ENCODE measurements at regions not wholly inside any gene's neighbourhood (a gene's known extent, or its start where the extent isn't known, plus 50 kb on each side); places are given as distances from the start of the nearest gene placed in this dataset.

DNA sequence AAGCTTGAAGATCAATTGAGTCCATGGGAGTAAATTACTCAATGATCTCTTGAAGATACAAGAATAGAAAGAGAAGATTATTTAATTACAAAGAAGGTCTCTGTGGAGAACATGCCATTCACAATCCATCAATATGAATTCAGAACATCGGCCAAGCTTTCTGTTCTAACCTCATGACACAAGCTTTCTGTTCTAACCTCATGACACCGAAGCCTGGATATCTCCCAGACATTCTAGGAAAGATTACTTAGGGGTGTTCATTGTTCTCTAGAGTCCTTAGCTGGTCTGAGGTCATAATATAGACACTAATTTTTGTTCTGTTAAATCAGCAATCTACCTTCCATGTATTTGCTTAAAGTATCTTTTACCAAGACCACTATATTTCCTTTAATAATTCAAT is 95.5 kb downstream of the RDH14 start:
- no peak for DNase-seq

DNA sequence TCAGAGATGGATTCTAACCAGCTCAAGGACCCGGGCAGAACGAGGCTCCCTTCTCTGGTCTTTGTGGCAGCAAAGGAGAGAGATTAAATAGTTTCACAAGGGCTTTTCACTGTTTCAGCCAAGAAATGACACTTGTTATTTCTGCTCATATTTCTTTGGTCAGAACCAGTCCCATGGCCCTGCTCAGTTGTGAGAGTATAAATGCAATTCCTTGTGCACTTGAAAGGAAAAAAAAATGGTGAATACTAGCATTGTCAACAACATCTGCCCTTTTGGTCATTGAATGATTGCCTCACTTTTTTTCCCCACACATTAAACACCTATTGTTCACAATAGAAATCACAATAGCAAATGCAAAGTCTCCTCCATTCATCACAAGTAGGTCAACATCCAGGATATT is 104.4 kb downstream of the RDH14 start:
- DNase-seq: no peak

DNA sequence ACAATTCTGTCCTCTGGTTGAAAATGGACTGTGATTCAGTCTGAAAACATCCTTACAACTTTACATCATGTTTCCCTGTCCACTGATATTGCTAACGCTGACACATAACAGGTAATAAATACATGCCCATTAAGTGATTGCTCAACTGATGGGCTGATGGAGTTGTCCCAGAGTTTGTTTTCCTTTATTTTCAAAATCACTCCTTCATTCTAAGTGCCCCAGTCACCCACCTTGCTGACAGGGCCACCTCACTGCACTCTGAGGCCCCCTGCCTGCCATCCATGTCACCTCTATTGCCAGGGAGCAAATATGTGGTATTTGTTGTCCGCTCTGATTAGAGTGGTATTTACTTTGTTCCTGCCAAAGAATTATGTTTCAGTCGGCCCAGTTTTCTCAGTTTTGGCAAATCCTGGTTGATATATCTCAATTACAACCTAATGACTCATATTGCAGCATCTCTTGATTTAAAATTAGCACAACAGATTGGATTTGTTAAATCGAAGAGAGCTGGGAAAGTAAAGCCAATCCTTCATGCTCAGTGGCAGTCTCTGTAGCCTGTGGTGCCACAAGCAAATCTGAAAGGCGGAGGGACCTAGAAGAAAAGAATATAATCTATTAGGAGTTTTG is 105.1 kb downstream of the RDH14 start:
- DNase-seq: no peak

- DNase-seq: no peak
These were observed 105.7 kb downstream of the RDH14 start for GRCh38 chr2:18454692-18455235.

GRCh38 chr2:18446715-18447114 is 113.7 kb downstream of the RDH14 start:
- DNase-seq: no peak

- DNase-seq: no peak
These were observed 114.8 kb downstream of the RDH14 start for GRCh38 chr2:18445433-18446320.

DNA sequence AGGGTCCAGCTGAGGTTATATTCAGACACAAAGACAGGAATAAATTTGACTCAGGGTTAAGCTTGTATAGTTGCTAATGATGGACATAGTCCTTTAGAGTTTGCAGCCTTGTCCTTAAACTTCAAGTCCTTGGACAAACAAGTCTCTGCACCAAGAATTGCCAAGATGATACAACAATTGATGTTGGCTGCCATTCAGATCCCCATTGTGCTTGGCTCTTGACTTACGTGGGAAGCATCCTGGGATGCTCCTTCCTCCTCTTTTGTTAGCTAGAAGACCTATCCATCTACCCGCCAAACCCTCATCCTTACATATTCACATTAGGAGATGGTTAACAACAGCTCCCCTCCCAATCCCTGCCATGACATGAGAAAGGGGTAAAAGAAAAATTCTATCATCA is 115.6 kb downstream of the RDH14 start:
- no peak for DNase-seq

DNA sequence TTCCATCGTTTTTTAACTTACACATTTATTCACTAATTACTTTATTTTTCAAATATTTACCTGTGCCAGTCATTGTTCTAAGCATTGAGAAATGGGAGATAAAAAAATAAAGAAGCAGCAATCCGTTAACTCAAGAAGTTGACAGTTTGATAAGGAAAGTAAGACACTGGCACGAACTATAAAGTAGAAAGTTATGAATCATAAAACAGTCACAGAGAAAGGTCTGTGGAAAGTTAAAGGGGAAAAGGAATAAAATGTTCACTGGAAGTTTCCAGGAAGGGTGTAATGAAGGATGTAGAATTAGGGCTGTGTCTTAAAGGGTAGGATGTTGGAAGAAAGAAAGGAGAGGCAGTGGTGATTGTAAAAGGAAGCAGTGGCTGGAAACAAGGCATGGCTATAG is 118.9 kb downstream of the RDH14 start:
- no peak for DNase-seq

DNA sequence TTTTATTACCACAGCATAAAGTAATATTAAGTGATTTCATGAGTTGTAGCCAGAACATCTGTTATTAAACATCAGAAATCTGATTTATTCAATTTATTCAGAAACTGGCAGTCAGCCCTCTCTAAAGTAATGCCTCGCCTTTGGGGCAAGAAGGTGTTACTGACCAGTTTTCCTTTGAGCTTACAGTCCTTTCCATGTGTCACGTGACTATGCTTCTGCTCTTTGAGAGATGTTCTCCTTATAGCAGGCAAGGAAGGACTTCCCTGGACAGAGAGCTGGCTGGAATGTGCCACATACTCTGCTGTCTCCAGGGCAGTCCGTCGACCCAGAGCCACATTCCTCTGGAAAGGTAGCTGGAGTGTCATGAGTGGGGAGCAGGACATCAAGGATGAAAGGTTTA is 119.7 kb downstream of the RDH14 start:
- DNase-seq: no peak

DNA sequence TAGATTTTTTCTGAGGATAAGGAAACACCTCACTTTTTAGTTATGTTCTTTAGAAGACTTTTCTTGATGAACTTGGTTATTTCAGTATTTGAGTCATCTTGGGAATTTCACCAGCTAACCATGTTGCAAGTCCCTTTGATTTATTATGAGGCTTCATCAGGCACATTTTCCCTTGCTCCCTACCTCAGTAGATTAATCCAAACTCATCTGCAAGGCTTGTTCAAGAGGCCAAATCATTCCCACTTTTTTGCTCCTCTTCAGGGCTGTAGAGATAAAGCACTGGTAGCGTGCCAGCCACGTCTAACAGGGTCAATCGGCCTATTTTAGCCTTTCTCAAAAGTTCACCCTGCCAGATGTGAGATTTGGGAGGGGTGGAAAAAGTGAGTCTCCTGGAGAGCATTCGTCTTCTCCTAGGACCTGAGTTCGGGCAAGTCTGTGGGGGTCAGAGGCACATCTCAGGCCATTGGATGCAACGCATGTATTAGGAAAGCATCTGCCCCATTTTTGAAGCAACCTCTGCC is 120.3 kb downstream of the RDH14 start:
- no peak for DNase-seq

- no peak for DNase-seq
These were observed 120.7 kb downstream of the RDH14 start for GRCh38 chr2:18439716-18440115.

- DNase-seq: no peak
These were observed 122.5 kb downstream of the RDH14 start for GRCh38 chr2:18437909-18438308.

DNA sequence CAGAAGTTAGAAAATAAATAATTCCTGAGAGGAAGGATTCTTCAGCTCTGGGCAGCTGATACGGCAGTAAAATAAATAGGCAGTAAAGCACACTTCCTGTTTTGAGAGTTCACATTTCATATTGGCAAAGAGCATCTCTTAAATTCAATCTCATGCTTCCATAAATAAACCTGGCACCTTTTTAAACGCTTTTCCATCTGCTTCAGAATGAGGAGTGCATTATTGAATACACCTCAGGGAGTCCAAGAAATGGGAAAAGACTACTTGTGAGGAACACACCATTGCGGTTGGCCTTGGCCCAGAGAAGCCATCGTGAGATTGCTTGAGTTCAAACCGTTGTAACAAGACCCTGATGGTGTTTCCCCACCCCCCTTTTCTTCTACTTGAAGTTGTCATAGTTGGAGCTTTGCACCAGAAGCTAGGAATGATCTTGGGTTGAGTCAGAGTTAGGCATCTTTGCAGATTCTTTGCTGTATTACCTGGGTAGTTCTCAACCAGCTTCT is 123.9 kb downstream of the RDH14 start:
- DNase-seq: no peak

- no peak for DNase-seq
These were observed 124.9 kb downstream of the RDH14 start for GRCh38 chr2:18435426-18436037.

DNA sequence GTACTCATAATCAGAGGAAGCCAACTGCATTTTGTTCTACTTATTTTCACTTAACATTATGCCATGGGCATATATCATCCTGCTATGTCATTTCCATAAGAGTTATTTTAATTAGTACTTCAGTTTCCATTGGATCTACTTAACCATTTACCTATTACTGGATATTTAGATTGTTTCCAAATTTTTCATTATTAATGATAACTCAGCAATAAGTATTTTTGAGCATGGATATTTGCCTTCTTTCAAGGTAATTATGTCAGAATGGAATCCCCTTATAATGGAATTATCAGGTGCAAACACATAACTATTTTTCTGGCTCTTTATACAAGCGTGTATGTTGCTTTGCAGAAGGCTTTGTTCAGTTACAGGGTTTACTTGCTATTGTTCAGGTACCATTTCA is 126.6 kb downstream of the RDH14 start:
- DNase-seq: no peak

- DNase-seq: no peak
These were observed 127.5 kb downstream of the RDH14 start for GRCh38 chr2:18432999-18433398.

- no peak for DNase-seq
These were observed 129.3 kb downstream of the RDH14 start for GRCh38 chr2:18430996-18431748.

DNA sequence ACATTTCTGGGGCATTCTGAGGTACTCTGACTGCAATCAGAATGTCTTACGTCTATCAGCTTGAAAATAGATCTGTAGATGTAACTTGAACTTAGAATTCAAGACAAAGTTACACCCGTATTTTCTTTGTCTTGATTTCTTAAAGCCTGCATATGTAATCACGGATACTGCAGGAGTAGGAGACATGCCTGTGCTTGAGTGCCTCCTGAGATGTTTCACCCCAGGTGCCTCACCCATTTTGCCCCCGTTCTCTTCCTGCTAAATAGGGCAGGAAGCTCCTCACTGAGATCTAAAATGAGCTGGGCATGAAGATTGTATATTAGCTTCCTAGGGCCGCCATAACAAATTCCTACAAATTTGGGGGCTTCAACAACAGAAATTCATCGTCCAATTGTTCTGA is 131.9 kb downstream of the RDH14 start:
- no peak for DNase-seq

DNA sequence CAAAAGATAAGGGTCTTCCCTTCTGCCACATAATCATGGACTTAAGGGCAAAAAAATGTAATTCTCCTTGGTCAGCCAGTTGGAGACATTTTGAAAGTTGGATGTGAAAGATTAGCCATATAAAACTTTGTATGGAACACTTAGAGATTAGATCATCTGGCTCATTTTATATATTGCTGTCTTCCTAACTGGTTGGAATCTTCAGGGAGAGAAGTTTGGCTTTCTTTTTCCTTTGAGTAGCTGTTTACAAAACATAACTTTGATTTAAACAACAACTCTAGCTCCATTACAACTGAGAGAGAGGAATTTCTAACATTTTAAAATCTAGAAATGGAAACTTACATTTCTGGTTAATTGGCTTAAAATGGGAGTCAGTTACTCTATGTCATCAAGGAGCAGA is 132.7 kb downstream of the RDH14 start:
- no peak for DNase-seq

DNA sequence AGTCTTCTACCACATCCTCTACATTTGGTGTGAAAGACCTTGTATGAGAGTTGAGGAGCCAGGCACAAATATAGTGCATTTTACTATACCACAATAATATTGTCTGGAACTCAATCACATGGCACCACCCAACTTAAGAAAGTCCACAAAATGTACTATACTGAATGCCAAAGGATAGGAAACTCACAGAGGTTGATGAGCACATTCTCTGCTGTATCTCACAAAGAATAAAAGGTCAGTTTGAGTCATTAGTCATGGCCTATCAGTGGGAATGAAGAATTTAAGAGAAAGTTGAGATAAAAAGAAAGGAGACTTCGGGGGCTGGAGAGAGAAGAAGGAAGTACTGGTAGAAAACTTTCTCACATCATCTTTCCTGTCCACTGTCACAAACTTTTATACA is 134.3 kb downstream of the RDH14 start:
- no peak for DNase-seq

GRCh38 chr2:18425210-18425703 is 135.2 kb downstream of the RDH14 start:
- DNase-seq: no peak

DNA sequence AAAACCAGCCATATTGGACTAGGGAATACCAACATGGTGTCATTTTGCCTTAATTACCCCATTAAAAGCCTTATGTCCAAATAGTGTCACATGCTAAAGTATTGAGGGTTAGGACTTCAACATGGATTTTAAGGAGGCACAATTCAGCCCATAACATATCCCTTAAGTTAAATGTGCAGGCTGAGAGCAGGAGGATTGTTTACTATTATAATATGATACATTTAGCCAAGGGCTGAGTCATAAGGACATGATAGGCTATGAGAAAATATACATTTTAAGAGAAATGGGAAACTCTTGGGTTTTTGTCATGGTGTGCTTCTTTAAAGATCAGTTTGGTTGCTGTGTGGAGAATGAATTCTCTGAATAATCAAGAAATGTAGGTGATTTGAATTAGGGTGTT is 136.8 kb downstream of the RDH14 start:
- DNase-seq: no peak
